ENCODE measurements at regions not wholly inside any gene's neighbourhood (a gene's known extent, or its start where the extent isn't known, plus 50 kb on each side); places are given as distances from the start of the nearest gene placed in this dataset.

- Mint-ChIP-seq H3K27me3 (ENCODE audit: low read depth) (peaks cover 1% of the 10 kb centered on the region; the same call in 1 of the 2 replicates), H3K36me3 (ENCODE audit: insufficient read depth in 1 of 3, low read depth in 3 of 3) (peaks cover 4 to 36% (median 12%) of the 10 kb centered on the region in 3 experiments; a peak in 6 of 7 replicates), H3K4me1 (no peaks in the 10 kb centered on the region), H3K9me3 (peaks cover 41 to 43% of the 10 kb centered on the region in 2 experiments), H3K4me3 (no peak overlapping the region), H3K27ac (no peak overlapping the region)
- Histone ChIP-seq H3K27ac (ENCODE audit: insufficient read length, low read depth, low read length) (no peak overlapping the region), H3K14ac (ENCODE audit: insufficient read depth, low read length) (no peak overlapping the region), H3K4me1 (ENCODE audit: insufficient read depth, low read length) (no peaks in the 10 kb centered on the region), H4K5ac (ENCODE audit: insufficient read length, low read depth, low read length) (no peak overlapping the region), H2BK5ac (ENCODE audit: insufficient read length, low read length) (no peak overlapping the region), H3K18ac (ENCODE audit: insufficient read length, low read depth, low read length) (no peak overlapping the region), H2AK5ac (ENCODE audit: insufficient read length, low read length) (no peak overlapping the region), H3T11ph (ENCODE audit: low read length) (no peak overlapping the region), H2BK120ac (ENCODE audit: low read depth, low read length, poor library complexity, severe bottlenecking) (no peak overlapping the region), H3K79me1 (ENCODE audit: insufficient read depth, low read depth, low read length, poor library complexity, severe bottlenecking) (no peaks in the 10 kb centered on the region), H2BK12ac (ENCODE audit: insufficient read length, low read depth, low read length) (no peak overlapping the region), H3K23ac (ENCODE audit: insufficient read length, low read depth, low read length) (no peak overlapping the region), H2AFZ (ENCODE audit: low read length) (no peak overlapping the region), H3K9ac (ENCODE audit: extremely low read depth, insufficient read length, low read length) (no peak overlapping the region), H4K20me1 (ENCODE audit: control insufficient read depth, insufficient read depth, insufficient read length) (no peaks in the 10 kb centered on the region), H3K56ac (ENCODE audit: insufficient read length, low read depth, low read length) (no peak overlapping the region), H3K79me2 (ENCODE audit: insufficient read depth, low read length) (no peaks in the 10 kb centered on the region), H2BK15ac (ENCODE audit: low read depth, low read length) (no peak overlapping the region), H2BK20ac (ENCODE audit: low read depth, low read length, poor library complexity, severe bottlenecking) (no peak overlapping the region), H3K4ac (ENCODE audit: low read depth, low read length) (no peak overlapping the region), H3K27me3 (ENCODE audit: insufficient read depth, low read length) (no peaks in the 10 kb centered on the region), H4K91ac (ENCODE audit: insufficient read length, low read depth, low read length) (no peak overlapping the region), H4K8ac (replicated peaks; ENCODE audit: insufficient read length, low read depth, low read length) (no peak overlapping the region), H3K9me3 (ENCODE audit: control insufficient read depth, low read depth, low read length) (no peaks in the 10 kb centered on the region), H3K4me2 (ENCODE audit: insufficient read depth, insufficient read length, low read length) (no peak overlapping the region), H3K23me2 (ENCODE audit: insufficient read length, low read depth, low read length, poor library complexity, severe bottlenecking) (no peaks in the 10 kb centered on the region)
- no peak for TF ChIP-seq CTCF (conservative IDR thresholded peaks at IDR 0.05)
- no peak for DNase-seq
- no CpG with 5 or more reads among the region's 1 CpG for WGBS (ENCODE audit: extremely low coverage, insufficient read length, low lambda C conversion rate)
Observed at GRCh38 chr9:13388157-13388556, 108.7 kb upstream of the MPDZ start.
